ENCODE measurements at regions not wholly inside any gene's neighbourhood (a gene's known extent, or its start where the extent isn't known, plus 50 kb on each side); places are given as distances from the start of the nearest gene placed in this dataset.
A peak's percentile ranks its signal among the peaks of the same experiment; 100 is the strongest.

GRCh38 chr11:23123753-23124152 lies 263.5 kb upstream of the CCDC179 start:
- Histone ChIP-seq H3K27me3 (no peaks in the 10 kb centered on the region), H3K27ac (no peak overlapping the region), H3K4me3 (no peak overlapping the region), H3K36me3 (no peaks in the 10 kb centered on the region), H3K4me1 (no peaks in the 10 kb centered on the region), H3K9me3 (no peaks in the 10 kb centered on the region)
- WGBS (ENCODE audit: insufficient coverage, low coverage, low lambda C conversion rate, missing lambda C conversion rate): 45% methylated on average over 3 of the region's 3 CpGs
- DNase-seq (no peak), ATAC-seq (peak in 1 of 4 donors; percentile 53)
- no peak for TF ChIP-seq POLR2A (IDR thresholded peaks at IDR 0.05)
- no peak for TF ChIP-seq CTCF (IDR thresholded peaks at IDR 0.05)
- intact Hi-C loops (cut with DNase I): no loop called here

GRCh38 chr11:23124249-23124648 lies 264.0 kb upstream of the CCDC179 start:
- TF ChIP-seq CTCF (IDR thresholded peaks at IDR 0.05) (no peak), POLR2A (IDR thresholded peaks at IDR 0.05) (no peak)
- H3K36me3 ChIP-seq: no peaks in the 10 kb centered on the region
- H3K27ac ChIP-seq: no peak overlapping the region
- intact Hi-C loops (cut with DNase I): no loop called here
- no peaks in the 10 kb centered on the region for H3K9me3 ChIP-seq
- H3K4me3 ChIP-seq: no peak overlapping the region
- no peaks in the 10 kb centered on the region for H3K4me1 ChIP-seq
- H3K27me3 ChIP-seq: no peaks in the 10 kb centered on the region
- ATAC-seq (no peak), DNase-seq (no peak)

- no peak for TF ChIP-seq POLR2A (IDR thresholded peaks at IDR 0.05)
- no peak for TF ChIP-seq CTCF (IDR thresholded peaks at IDR 0.05)
- H3K9me3 ChIP-seq: no peaks in the 10 kb centered on the region
- no peaks in the 10 kb centered on the region for H3K36me3 ChIP-seq
- intact Hi-C loops (cut with DNase I): no loop called here
- no peak for ATAC-seq
- no peaks in the 10 kb centered on the region for H3K27me3 ChIP-seq
- no peak overlapping the region for H3K4me3 ChIP-seq
- no peak overlapping the region for H3K27ac ChIP-seq
- H3K4me1 ChIP-seq: no peaks in the 10 kb centered on the region
- 37% methylated on average over 1 of the region's 1 CpG for WGBS (ENCODE audit: insufficient coverage, low coverage, low lambda C conversion rate, missing lambda C conversion rate)
- no peak for DNase-seq
Measured at GRCh38 chr11:23124996-23125395, 264.7 kb upstream of the CCDC179 start.

- ATAC-seq: no peak
- Histone ChIP-seq H3K9me3 (no peaks in the 10 kb centered on the region), H3K27me3 (no peaks in the 10 kb centered on the region), H3K36me3 (no peaks in the 10 kb centered on the region), H3K27ac (no peak overlapping the region), H3K4me3 (no peak overlapping the region), H3K4me1 (no peaks in the 10 kb centered on the region)
- WGBS (ENCODE audit: insufficient coverage, low coverage, low lambda C conversion rate, missing lambda C conversion rate): 36% methylated on average over 2 of the region's 2 CpGs
- no peak for DNase-seq
- TF ChIP-seq POLR2A (IDR thresholded peaks at IDR 0.05): no peak
- no peak for TF ChIP-seq CTCF (IDR thresholded peaks at IDR 0.05)
- intact Hi-C loops (cut with DNase I): no loop called here
Measured at GRCh38 chr11:23127706-23128105, 267.4 kb upstream of the CCDC179 start.

GRCh38 chr11:23134627-23135026 lies 274.4 kb upstream of the CCDC179 start:
- DNase-seq (no peak), ATAC-seq (no peak)
- H3K4me1 ChIP-seq: no peaks in the 10 kb centered on the region
- H3K9me3 ChIP-seq: no peaks in the 10 kb centered on the region
- H3K27ac ChIP-seq: no peak overlapping the region
- H3K27me3 ChIP-seq: no peaks in the 10 kb centered on the region
- H3K36me3 ChIP-seq: no peaks in the 10 kb centered on the region
- WGBS (ENCODE audit: insufficient coverage, low coverage, low lambda C conversion rate, missing lambda C conversion rate): 90% methylated on average over 2 of the region's 3 CpGs
- no peak for TF ChIP-seq POLR2A (IDR thresholded peaks at IDR 0.05)
- no peak for TF ChIP-seq CTCF (IDR thresholded peaks at IDR 0.05)
- H3K4me3 ChIP-seq: no peak overlapping the region
- intact Hi-C loops (cut with DNase I): no loop called here
